Neural progenitor cell (in vitro differentiated cells): ENCODE measurements at regions not wholly inside any gene's neighbourhood (a gene's known extent, or its start where the extent isn't known, plus 50 kb on each side); places are given as distances from the start of the nearest gene placed in this dataset.

Experiments used
- DNase-seq: peaks from one replicate; pipeline ENCODE4 v3.0.0-alpha.2; 2016; ENCODE audit warnings: low spot score
- H2AFZ ChIP-seq: fragments of 200-600 bp; sonication (generic); replicated peaks from 2 replicates; pipeline ENCODE4 v1.6.1; 2016; ENCODE audit warnings: antibody characterized with exemption
- H3F3A ChIP-seq: fragments of 200-600 bp; sonication (generic); 2 replicates; pipeline ENCODE4 v1.6.1; 2016; ENCODE audit warnings: antibody characterized with exemption, low read depth
- H3K27ac ChIP-seq: fragments of 200-600 bp; sonication (generic); 2 replicates; pipeline ENCODE4 v1.5.1; 2016; ENCODE audit warnings: mild to moderate bottlenecking
- H3K27me3 ChIP-seq: fragments of 200-600 bp; sonication (generic); 2 replicates; pipeline ENCODE4 v1.6.1; 2016; ENCODE audit warnings: mild to moderate bottlenecking, moderate library complexity
- H3K36me3 ChIP-seq: fragments of 200-600 bp; sonication (generic); 2 replicates; pipeline ENCODE4 v1.5.1; 2016
- H3K4me1 ChIP-seq: fragments of 200-600 bp; sonication (generic); 2 replicates; pipeline ENCODE4 v1.6.1; 2016; ENCODE audit warnings: mixed run types
- H3K4me2 ChIP-seq: fragments of 200-600 bp; sonication (generic); 2 replicates; pipeline ENCODE4 v1.6.1; 2016
- H3K4me3 ChIP-seq: fragments of 200-600 bp; sonication (generic); 2 replicates; pipeline ENCODE4 v1.5.1; 2016
- H3K79me2 ChIP-seq: fragments of 200-600 bp; sonication (generic); 2 replicates; pipeline ENCODE4 v1.6.1; 2016; ENCODE audit warnings: low read depth
- H3K9ac ChIP-seq: fragments of 200-600 bp; sonication (generic); 2 replicates; pipeline ENCODE4 v1.6.1; 2016
- H3K9me3 ChIP-seq: fragments of 200-600 bp; sonication (generic); 2 replicates; pipeline ENCODE4 v1.5.1; 2016; ENCODE audit warnings: low read depth
- H4K20me1 ChIP-seq: fragments of 200-600 bp; sonication (generic); 2 replicates; pipeline ENCODE4 v1.6.1; 2016; ENCODE audit warnings: low read depth
- H3K27ac Mint-ChIP-seq: 3 replicates; pipeline ENCODE4 v1.8.0; 2021; ENCODE audit warnings: mixed read lengths
- H3K27me3 Mint-ChIP-seq: 2 replicates; pipeline ENCODE4 v1.8.0; 2022; ENCODE audit warnings: low read depth, mild to moderate bottlenecking, inconsistent platforms, moderate library complexity, mixed read lengths; ENCODE audit not compliant: insufficient read depth
- H3K36me3 Mint-ChIP-seq: 3 replicates; pipeline ENCODE4 v1.8.0; 2021; ENCODE audit warnings: mixed read lengths
- H3K4me1 Mint-ChIP-seq: 3 replicates; pipeline ENCODE4 v1.8.0; 2021; ENCODE audit warnings: mixed read lengths
- H3K4me3 Mint-ChIP-seq: 3 replicates; pipeline ENCODE4 v1.8.0; 2021; ENCODE audit warnings: mild to moderate bottlenecking, moderate library complexity, mixed read lengths
- H3K9me3 Mint-ChIP-seq: 3 replicates; pipeline ENCODE4 v1.8.0; 2020; ENCODE audit warnings: mixed read lengths
- CTCF ChIP-seq: fragments of 200-600 bp; sonication (generic); IDR thresholded peaks from 2 replicates; pipeline ENCODE4 v1.5.1; 2017; ENCODE audit warnings: antibody characterized with exemption, mild to moderate bottlenecking
- EZH2 ChIP-seq: fragments of 200-600 bp; sonication (generic); IDR thresholded peaks from 2 replicates; pipeline ENCODE4 v1.6.1; 2017; ENCODE audit warnings: antibody characterized with exemption, mild to moderate bottlenecking, moderate library complexity
- EZH2phosphoT487 ChIP-seq: fragments of 200-600 bp; sonication (generic); IDR thresholded peaks from 2 replicates; pipeline ENCODE4 v1.6.1; 2017; ENCODE audit warnings: antibody characterized with exemption

GRCh38 chr4:154044742-154045485, 256.0 kb upstream of the SFRP2 start:
- Mint-ChIP-seq H3K4me1 (peaks cover 13% of the 10 kb centered on the region), H3K4me3 (no peak overlapping the region), H3K27me3 (no peaks in the 10 kb centered on the region), H3K36me3 (no peaks in the 10 kb centered on the region), H3K27ac (no peak overlapping the region), H3K9me3 (no peaks in the 10 kb centered on the region)
- Histone ChIP-seq H3F3A (no peaks in the 10 kb centered on the region), H3K27me3 (no peaks in the 10 kb centered on the region), H3K4me1 (no peaks in the 10 kb centered on the region), H3K36me3 (no peaks in the 10 kb centered on the region), H3K4me3 (no peak overlapping the region), H4K20me1 (no peaks in the 10 kb centered on the region), H3K27ac (no peak overlapping the region), H3K4me2 (no peak overlapping the region), H3K79me2 (no peaks in the 10 kb centered on the region), H3K9ac (no peak overlapping the region), H2AFZ (no peak overlapping the region), H3K9me3 (no peaks in the 10 kb centered on the region)
- no peak for DNase-seq
- TF ChIP-seq CTCF: no peak
- no peak for TF ChIP-seq EZH2
- no peak for TF ChIP-seq EZH2phosphoT487

- no peaks in the 10 kb centered on the region for H3F3A ChIP-seq
- H3K36me3 ChIP-seq: no peaks in the 10 kb centered on the region
- no peaks in the 10 kb centered on the region for H4K20me1 ChIP-seq
- no peaks in the 10 kb centered on the region for H3K9me3 ChIP-seq
- no peak for DNase-seq
- H3K27me3 Mint-ChIP-seq: no peaks in the 10 kb centered on the region
- H3K36me3 Mint-ChIP-seq: no peaks in the 10 kb centered on the region
- H3K4me3 Mint-ChIP-seq: no peak overlapping the region
- TF ChIP-seq EZH2phosphoT487: no peak
- no peak for TF ChIP-seq CTCF
- TF ChIP-seq EZH2: no peak
- no peaks in the 10 kb centered on the region for H3K9me3 Mint-ChIP-seq
- H3K27ac Mint-ChIP-seq: no peak overlapping the region
- H3K27ac ChIP-seq: no peak overlapping the region
- no peak overlapping the region for H2AFZ ChIP-seq
- H3K4me1 ChIP-seq: no peaks in the 10 kb centered on the region
- peaks cover 12% of the 10 kb centered on the region for H3K4me1 Mint-ChIP-seq
- H3K79me2 ChIP-seq: no peaks in the 10 kb centered on the region
- no peak overlapping the region for H3K4me2 ChIP-seq
- H3K9ac ChIP-seq: no peak overlapping the region
- H3K27me3 ChIP-seq: no peaks in the 10 kb centered on the region
- H3K4me3 ChIP-seq: no peak overlapping the region
Measured at GRCh38 chr4:154044108-154044531, 255.2 kb upstream of the SFRP2 start.

GRCh38 chr4:154041640-154042039, 252.8 kb upstream of the SFRP2 start:
- no peak overlapping the region for H3K27ac Mint-ChIP-seq
- no peak overlapping the region for H3K27ac ChIP-seq
- H3K4me1 Mint-ChIP-seq: peaks cover 10% of the 10 kb centered on the region
- H3K36me3 ChIP-seq: no peaks in the 10 kb centered on the region
- H3K4me3 Mint-ChIP-seq: no peak overlapping the region
- H3K9ac ChIP-seq: no peak overlapping the region
- H4K20me1 ChIP-seq: no peaks in the 10 kb centered on the region
- H3K4me2 ChIP-seq: no peak overlapping the region
- no peak overlapping the region for H3K4me3 ChIP-seq
- no peaks in the 10 kb centered on the region for H3K79me2 ChIP-seq
- H3K4me1 ChIP-seq: no peaks in the 10 kb centered on the region
- H3K36me3 Mint-ChIP-seq: peaks cover 2% of the 10 kb centered on the region
- H3K27me3 ChIP-seq: no peaks in the 10 kb centered on the region
- no peaks in the 10 kb centered on the region for H3K9me3 ChIP-seq
- H3K27me3 Mint-ChIP-seq: no peaks in the 10 kb centered on the region
- H3K9me3 Mint-ChIP-seq: no peaks in the 10 kb centered on the region
- H2AFZ ChIP-seq: no peak overlapping the region
- no peaks in the 10 kb centered on the region for H3F3A ChIP-seq
- DNase-seq: no peak
- no peak for TF ChIP-seq EZH2phosphoT487
- no peak for TF ChIP-seq CTCF
- no peak for TF ChIP-seq EZH2
